Medulla oblongata (tissue), 1 donor: ENCODE measurements at regions not wholly inside any gene's neighbourhood (a gene's known extent, or its start where the extent isn't known, plus 50 kb on each side); places are given as distances from the start of the nearest gene placed in this dataset.

ENCODE experiments used
- DNase-seq: peaks from one replicate; pipeline ENCODE4 v3.0.0-alpha.2; 2015; ENCODE audit errors: extremely low spot score

DNA sequence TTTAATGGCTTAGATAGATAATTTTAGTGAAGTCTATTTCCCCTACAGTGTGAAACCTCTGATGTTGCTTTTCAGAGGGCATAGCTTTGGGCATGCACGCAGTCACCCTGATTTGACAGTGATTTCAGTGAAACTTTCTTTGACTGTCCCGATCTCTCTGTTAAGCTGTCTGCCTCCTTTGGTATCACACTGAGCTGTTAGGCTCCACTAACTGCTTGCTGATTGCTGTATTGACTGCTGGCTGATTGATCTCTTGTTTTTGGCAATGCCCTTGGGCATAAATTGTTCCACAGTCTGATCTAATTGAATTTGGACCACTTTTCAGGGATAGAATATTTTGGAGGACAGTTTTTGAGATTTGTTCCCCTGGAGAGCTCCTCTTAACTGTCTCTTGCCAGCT lies 68.5 kb upstream of the CCDC54 start:
- DNase-seq: no peak

- no peak for DNase-seq
Observed at GRCh38 chr3:107309312-107309711, 67.9 kb upstream of the CCDC54 start.

DNA sequence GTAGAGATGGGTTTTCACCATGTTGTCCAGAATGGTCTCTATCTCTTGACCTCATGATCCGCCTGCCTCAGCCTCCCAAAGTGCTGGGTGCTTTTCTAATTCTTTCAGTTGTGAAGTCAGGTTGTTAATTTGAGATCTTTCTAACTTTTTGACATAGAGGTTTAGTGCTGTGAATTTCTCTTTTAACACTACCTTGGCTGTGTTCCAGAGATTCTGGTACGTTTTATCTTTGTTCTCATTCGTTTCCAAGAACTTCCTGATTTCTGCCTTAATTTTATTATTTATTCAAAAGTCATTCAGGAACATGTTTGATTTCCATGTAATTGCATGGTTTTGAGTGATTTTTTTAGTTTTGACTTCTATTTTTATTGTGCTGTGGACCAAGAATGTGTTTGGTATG lies 63.5 kb upstream of the CCDC54 start:
- DNase-seq: no peak

GRCh38 chr3:107315141-107315540 lies 62.1 kb upstream of the CCDC54 start:
- no peak for DNase-seq

- DNase-seq: no peak
Observed at GRCh38 chr3:107323723-107324122, 53.5 kb upstream of the CCDC54 start.

- no peak for DNase-seq
Observed at GRCh38 chr3:107325446-107325845, 51.8 kb upstream of the CCDC54 start.
